ENCODE measurements at regions not wholly inside any gene's neighbourhood (a gene's known extent, or its start where the extent isn't known, plus 50 kb on each side); places are given as distances from the start of the nearest gene placed in this dataset.

DNA sequence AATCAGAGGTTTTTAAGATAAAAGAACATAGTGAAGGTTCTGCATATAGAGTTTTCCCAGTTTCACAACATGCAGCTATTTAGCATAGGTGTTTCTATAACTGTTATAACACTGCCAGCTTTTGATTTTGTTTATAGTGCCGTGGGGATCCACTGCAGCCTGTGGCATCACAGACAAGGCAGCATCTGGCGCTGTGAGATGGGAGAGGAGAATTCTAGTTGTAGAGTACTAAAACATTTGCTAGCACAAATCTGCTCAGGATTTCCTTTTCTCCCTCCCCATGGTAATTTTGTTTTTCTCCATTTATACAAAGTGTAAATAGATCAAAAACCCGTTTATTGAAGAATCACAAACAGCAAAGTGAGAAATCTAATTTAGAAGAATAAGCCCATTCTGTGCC lies 482.8 kb upstream of the NCAM2 start:
- TF ChIP-seq EP300 (IDR thresholded peaks at IDR 0.05; ENCODE audit: borderline replicate concordance) (no peak), CREB1 (IDR thresholded peaks at IDR 0.05; ENCODE audit: low read depth) (no peak), MAX (IDR thresholded peaks at IDR 0.05) (no peak), RAD21 (IDR thresholded peaks at IDR 0.05; ENCODE audit: low read depth) (no peak), YY1 (IDR thresholded peaks at IDR 0.05; ENCODE audit: low read depth) (no peak)
- TF ChIP-seq, protein P1, sequence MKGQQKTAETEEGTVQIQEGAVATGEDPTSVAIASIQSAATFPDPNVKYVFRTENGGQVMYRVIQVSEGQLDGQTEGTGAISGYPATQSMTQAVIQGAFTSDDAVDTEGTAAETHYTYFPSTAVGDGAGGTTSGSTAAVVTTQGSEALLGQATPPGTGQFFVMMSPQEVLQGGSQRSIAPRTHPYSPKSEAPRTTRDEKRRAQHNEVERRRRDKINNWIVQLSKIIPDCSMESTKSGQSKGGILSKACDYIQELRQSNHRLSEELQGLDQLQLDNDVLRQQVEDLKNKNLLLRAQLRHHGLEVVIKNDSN (IDR thresholded peaks at IDR 0.05): no peak
